Heart left ventricle (tissue), 16 donors: ENCODE measurements at regions not wholly inside any gene's neighbourhood (a gene's known extent, or its start where the extent isn't known, plus 50 kb on each side); places are given as distances from the start of the nearest gene placed in this dataset.

Experiments used
- ATAC-seq, 4 donors: fragments of 200-7000 bp; cut with Tn5 transposase; one replicate each; pipeline ENCODE4 v1.9.1; 2020 to 2022; ENCODE audit warnings: moderate library complexity in 4 of 4, mild to moderate bottlenecking in 3 of 4, moderate number of reproducible peaks in 1 of 4
- DNase-seq, 5 donors: peaks; one replicate each; pipeline ENCODE4 v3.0.0-alpha.2; 2020
- H3K27ac ChIP-seq, 12 donors: fragments of 200-600 bp; sonication (generic) in 4 of 12; one replicate each; pipeline versions ENCODE4 v1.5.0 to v1.8.0; 2016 to 2022; ENCODE audit warnings: mild to moderate bottlenecking in 2 of 12
- H3K27me3 ChIP-seq, 9 donors: fragments of 200-600 bp; sonication (generic) in 2 of 9; one replicate each; pipeline versions ENCODE4 v1.5.1 to v1.8.0; 2016 to 2022; ENCODE audit warnings: mild to moderate bottlenecking in 3 of 9
- H3K36me3 ChIP-seq, 9 donors: fragments of 200-600 bp; sonication (generic) in 2 of 9; one replicate each; pipeline versions ENCODE4 v1.5.0 to v1.8.0; 2018 to 2022; ENCODE audit warnings: mild to moderate bottlenecking in 2 of 9
- H3K4me1 ChIP-seq, 12 donors: fragments of 200-600 bp; sonication (generic) in 4 of 12; one replicate each; pipeline versions ENCODE4 v1.5.0 to v1.8.0; 2016 to 2022; ENCODE audit warnings: mild to moderate bottlenecking in 3 of 12
- H3K4me3 ChIP-seq, 12 donors: fragments of 200-600 bp; sonication (generic) in 4 of 12; one replicate each; pipeline versions ENCODE4 v1.5.0 to v1.8.0; 2017 to 2022; ENCODE audit warnings: mild to moderate bottlenecking in 9 of 12, moderate library complexity in 4 of 12
- H3K9me3 ChIP-seq, 12 donors: fragments of 200-600 bp; sonication (generic) in 4 of 12; one replicate each; pipeline versions ENCODE4 v1.5.0 to v1.8.0; 2016 to 2022; ENCODE audit warnings: mild to moderate bottlenecking in 1 of 12
- POLR2A ChIP-seq, 2 donors: fragments of 450-650 bp; IDR thresholded peaks; one replicate each; pipeline ENCODE4 v1.6.1; 2017; ENCODE audit warnings: antibody characterized with exemption in 2 of 2, mild to moderate bottlenecking in 2 of 2, moderate library complexity in 2 of 2
- WGBS, 4 donors: extraction: QIAGEN DNeasy Blood & Tissue Kit in 2 of 4; methylation state at CpG; one replicate each; pipeline versions ENCODE4 v1.1.5 to v1.1.7; 2013 to 2018; 5-methylcytosine and 5-hydroxymethylcytosine counted together
- intact Hi-C, 10 donors: fragments of 100-400 bp; cut with DNase I; formaldehyde crosslinking; loops; one replicate each; pipeline versions ENCODE4 v1.11.1 to v1.14.2; 2022
- TF ChIP-seq, protein P1 (sequence below), 12 donors: fragments of 200-600 bp; sonication (generic) in 4 of 12; IDR thresholded peaks; one replicate each; pipeline versions ENCODE4 v1.5.0 to v1.8.0; 2018 to 2022; ENCODE audit warnings: antibody characterized with exemption in 12 of 12, mild to moderate bottlenecking in 5 of 12
- donor health status: ischemic (EF 13 %, LVEDD 7.1; RV severe dilation, severe dysfunction).
- donor health status: healthy with polysubstance abuse.
- donor health status: DM: no; HTN: yes; CAD: no.
- donor health status: DM: no; HTN: no; CAD: no.
- donor health status: ischemic (EF 25% LVEDD 6.9; RV normal size, moderate dysfunction).
- donor health status: ischemic (EF 25% LVEDD 5.7; RV mildly dilated, moderate dysfunction).
- donor health status: healthy.
- donor health status: DM: yes; HTN: yes; CAD: no.
- donor health status: ischemic (EF 35%, LVEDD 5.7; RV mildly dilated, moderate dysfunction).
- donor health status: nonischemic (EF 11% LVEDD 7.7; RV severe dilation, severe dysfunction).
- donor health status: DM: yes; HTN: yes; CAD: no.
- donor health status: PGD.
- donor health status: ischemic (EF 29% LVEDD 5.4; RV normal size, mild dysfunction).
- donor health status: nonischemic (EF 23%, LVEDD 6.1; RV moderate dilation, normal function).

DNA sequence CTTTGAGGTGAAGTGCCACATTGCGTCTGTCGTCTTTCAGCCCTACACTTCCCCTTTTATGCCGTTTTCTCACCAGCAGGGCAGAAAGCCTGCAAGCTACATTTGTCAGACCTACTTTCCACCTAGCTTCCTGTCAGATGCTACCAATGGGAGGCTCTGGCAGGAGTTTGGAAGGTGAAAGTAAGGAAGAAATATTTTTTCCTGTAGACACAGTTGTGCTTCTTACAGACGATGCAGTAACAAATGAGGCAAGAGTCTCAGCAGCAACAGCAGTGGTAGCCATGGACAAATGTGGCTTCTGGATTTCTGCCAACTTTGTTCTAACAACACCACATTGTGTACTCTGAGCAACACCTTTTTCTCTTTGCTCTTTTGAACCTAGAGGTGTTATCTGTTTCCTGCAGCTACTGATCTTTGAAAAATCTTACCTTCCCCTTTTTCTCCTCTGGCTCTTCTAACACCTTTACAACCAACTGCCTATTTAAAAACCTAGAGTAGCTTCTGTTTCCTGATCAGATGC lies 70.6 kb upstream of the STT3B start:
- ATAC-seq = no peak
- peak overlapping the region in 1 of 12 donors; percentile 61 for H3K27ac ChIP-seq

DNA sequence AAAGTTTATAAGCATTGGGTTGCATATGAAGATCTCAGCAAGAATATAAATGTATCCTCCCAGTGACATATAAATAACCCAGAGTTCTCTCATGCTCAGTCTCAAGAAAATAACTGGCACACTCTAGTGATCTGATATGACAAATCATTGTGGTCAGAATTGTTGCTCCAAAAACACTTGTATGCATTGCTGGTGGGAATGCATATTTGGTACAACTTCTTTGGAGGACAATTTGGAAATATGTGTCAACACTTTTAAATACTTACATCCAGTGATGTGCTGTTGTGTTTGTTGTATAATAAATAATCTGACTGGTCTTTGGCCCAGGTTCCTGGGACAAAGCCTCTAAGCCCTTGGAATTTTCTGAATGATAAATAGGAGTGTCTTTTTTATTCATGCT lies 66.7 kb upstream of the STT3B start:
- no peaks in the 10 kb centered on the region for H3K36me3 ChIP-seq
- no peak for TF ChIP-seq POLR2A (IDR thresholded peaks at IDR 0.05)
- TF ChIP-seq, protein P1, sequence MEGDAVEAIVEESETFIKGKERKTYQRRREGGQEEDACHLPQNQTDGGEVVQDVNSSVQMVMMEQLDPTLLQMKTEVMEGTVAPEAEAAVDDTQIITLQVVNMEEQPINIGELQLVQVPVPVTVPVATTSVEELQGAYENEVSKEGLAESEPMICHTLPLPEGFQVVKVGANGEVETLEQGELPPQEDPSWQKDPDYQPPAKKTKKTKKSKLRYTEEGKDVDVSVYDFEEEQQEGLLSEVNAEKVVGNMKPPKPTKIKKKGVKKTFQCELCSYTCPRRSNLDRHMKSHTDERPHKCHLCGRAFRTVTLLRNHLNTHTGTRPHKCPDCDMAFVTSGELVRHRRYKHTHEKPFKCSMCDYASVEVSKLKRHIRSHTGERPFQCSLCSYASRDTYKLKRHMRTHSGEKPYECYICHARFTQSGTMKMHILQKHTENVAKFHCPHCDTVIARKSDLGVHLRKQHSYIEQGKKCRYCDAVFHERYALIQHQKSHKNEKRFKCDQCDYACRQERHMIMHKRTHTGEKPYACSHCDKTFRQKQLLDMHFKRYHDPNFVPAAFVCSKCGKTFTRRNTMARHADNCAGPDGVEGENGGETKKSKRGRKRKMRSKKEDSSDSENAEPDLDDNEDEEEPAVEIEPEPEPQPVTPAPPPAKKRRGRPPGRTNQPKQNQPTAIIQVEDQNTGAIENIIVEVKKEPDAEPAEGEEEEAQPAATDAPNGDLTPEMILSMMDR (IDR thresholded peaks at IDR 0.05) = no peak
- no peaks in the 10 kb centered on the region for H3K27me3 ChIP-seq
- DNase-seq (no peak), ATAC-seq (no peak)
- no peaks in the 10 kb centered on the region for H3K9me3 ChIP-seq
- no peak overlapping the region for H3K4me3 ChIP-seq
- H3K4me1 ChIP-seq = peaks cover 0 to 9% (median 0%) of the 10 kb centered on the region in 12 donors
- intact Hi-C loops = no loop called here
- no peak overlapping the region for H3K27ac ChIP-seq

More for the DNA sequence above, 70.6 kb upstream of the STT3B start:
- Histone ChIP-seq H3K4me3 (no peak overlapping the region), H3K36me3 (no peaks in the 10 kb centered on the region), H3K4me1 (peaks cover 0 to 9% (median 0%) of the 10 kb centered on the region in 12 donors), H3K9me3 (peaks cover 0 to 10% (median 0%) of the 10 kb centered on the region in 12 donors), H3K27me3 (no peaks in the 10 kb centered on the region)
- WGBS, 4 donors = 46 to 56% (median 54%) methylated on average over 4 of the region's 4 CpGs
- no peak for DNase-seq
- no peak for TF ChIP-seq POLR2A (IDR thresholded peaks at IDR 0.05)
- TF ChIP-seq, protein P1 (IDR thresholded peaks at IDR 0.05) = no peak
- intact Hi-C loops = no loop called here

DNA sequence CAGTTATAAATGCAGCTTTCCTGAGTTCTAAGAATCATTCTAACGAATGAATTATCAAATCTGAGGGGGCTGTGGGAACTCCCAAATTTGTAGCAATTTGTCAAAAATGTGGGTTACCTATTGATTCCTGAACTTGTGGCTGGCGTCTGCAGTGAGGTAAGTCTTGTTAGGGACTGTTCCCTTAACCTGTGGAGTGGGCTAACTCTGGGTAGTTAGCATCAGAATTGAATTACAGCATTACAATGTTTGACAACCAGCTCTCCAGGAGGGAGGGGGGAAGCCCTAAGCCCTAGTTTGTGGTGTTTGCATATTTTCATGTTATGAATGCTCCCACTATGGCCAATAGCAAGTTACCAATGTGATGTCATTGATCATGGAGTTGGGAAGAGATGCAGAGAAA lies 65.9 kb upstream of the STT3B start:
- WGBS, 4 donors = 78 to 92% (median 82%) methylated on average over 2 of the region's 2 CpGs

DNA sequence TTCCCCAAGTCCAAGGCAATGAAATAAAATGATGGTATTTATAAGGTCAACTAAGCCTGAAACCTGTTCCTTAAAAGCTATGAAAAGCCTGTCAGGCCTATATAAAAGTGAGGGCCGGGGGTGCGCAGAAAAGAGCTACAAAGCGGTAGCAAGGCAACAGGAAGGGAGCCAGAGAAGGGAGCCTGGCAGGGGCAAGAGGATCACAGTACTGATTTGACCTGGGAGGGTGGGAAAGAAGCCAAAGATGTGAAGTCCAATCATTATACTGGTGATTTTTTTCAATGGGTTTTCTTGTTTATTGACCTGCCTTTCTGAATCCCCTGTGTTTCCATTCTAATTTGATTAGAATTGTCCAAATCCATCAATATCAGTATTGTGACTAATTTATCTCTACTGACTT lies 64.3 kb upstream of the STT3B start:
- TF ChIP-seq, protein P1 (IDR thresholded peaks at IDR 0.05) = no peak
- TF ChIP-seq POLR2A (IDR thresholded peaks at IDR 0.05) = no peak
- no peak for ATAC-seq
- no peaks in the 10 kb centered on the region for H3K9me3 ChIP-seq
- no peaks in the 10 kb centered on the region for H3K4me1 ChIP-seq
- H3K27ac ChIP-seq = no peak overlapping the region
- DNase-seq = no peak
- no peaks in the 10 kb centered on the region for H3K27me3 ChIP-seq
- intact Hi-C loops = no loop called here
- no peak overlapping the region for H3K4me3 ChIP-seq
- 71 to 96% (median 79%) methylated on average over 3 of the region's 3 CpGs for WGBS, 4 donors
- H3K36me3 ChIP-seq = no peaks in the 10 kb centered on the region

More for the DNA sequence above, 65.9 kb upstream of the STT3B start:
- no peaks in the 10 kb centered on the region for H3K36me3 ChIP-seq
- H3K27ac ChIP-seq = no peak overlapping the region
- intact Hi-C loops = no loop called here
- peaks cover 0 to 4% (median 0%) of the 10 kb centered on the region in 12 donors for H3K4me1 ChIP-seq
- no peak for DNase-seq
- ATAC-seq = no peak
- H3K4me3 ChIP-seq = no peak overlapping the region
- H3K27me3 ChIP-seq = no peaks in the 10 kb centered on the region
- TF ChIP-seq POLR2A (IDR thresholded peaks at IDR 0.05) = no peak
- TF ChIP-seq, protein P1 (IDR thresholded peaks at IDR 0.05) = no peak
- no peaks in the 10 kb centered on the region for H3K9me3 ChIP-seq
